GM21737 (cell line): ENCODE measurements at regions not wholly inside any gene's neighbourhood (a gene's known extent, or its start where the extent isn't known, plus 50 kb on each side); places are given as distances from the start of the nearest gene placed in this dataset.
"Not testable (repeated sequence)": the region's sequence is repeated elsewhere in the genome, so short reads cannot be mapped to it uniquely, and the experiment has no call there.

Experiments
- ATAC-seq: cut with Tn5 transposase; IDR thresholded peaks from one replicate; pipeline ENCODE4 v1.9.1; 2021; ENCODE audit warnings: mild to moderate bottlenecking, moderate library complexity; ENCODE audit not compliant: unreplicated experiment

DNA sequence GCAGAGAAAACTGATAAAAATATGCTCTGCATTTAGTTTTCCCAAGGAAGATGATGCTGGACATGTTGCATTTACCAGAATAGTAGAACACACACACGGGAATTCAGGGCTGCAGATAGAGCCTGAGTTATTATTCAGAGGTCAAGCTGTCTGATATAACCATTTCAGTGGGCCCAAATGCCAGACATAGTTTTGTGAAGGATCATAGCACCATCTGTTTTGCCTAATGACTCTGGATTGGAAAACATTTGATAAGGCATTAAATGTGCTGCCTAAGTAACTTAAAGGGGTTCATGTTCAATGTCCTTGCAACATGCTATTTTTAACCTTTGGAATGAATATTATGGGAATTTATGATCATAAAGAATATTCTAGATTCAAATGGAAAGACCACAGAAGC, 666.2 kb downstream of the PRIM2 start:
- not testable (repeated sequence) for ATAC-seq

DNA sequence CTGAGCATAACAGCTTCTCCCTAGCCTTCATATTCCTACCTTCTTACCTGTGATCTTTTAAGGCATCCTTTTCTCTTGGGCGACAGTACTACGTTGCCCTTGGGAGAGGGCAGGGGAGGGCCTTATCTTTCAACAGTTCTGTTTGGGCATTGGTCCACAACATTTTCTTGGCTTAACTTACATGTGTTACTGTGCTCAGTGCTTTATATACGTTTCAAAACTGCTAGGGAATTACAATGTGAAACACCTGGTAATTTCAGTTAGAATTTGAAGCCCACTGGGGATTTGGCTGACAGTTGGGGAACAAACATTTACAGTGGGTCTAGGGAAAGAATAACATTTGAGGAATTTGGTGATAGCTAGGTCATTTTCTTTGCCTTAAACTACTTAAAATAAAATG, 667.1 kb downstream of the PRIM2 start:
- not testable (repeated sequence) for ATAC-seq

DNA sequence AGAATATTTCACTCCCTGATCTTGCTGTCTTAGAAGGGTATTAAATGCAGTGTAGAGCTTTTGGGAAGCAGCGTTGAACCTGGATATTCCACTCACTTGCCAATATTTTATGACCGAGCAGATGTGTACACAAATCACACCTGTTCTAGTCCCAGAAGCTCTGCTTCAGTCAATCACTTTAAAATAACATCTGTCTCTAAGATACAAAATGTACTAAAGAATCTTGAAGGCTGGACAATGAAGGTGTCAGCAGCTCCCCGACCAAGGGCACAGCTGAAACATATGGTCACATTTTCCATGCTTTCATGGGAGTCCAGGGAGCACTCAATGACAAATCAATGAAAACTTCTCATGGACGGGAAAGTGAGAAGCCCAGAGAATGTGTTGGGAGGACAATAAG, 668.3 kb downstream of the PRIM2 start:
- not testable (repeated sequence) for ATAC-seq

DNA sequence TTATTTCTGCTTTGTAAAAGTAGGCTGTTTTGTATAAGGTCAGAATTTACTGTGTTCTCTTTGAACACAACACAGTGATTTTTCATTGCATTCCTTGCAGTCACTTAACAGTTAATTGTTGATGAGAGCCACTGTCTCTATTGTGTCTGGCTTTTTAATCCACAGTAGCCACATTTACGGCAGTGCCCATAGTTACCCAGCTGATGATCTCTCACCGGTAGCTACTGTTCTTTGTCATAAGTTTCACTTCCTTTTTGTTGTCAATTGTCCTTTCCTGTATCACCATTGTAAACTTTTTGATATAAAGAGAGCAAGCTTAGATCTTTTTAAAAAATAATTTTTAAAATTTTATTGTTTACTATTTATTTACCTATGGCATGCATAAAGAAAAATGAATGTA, 669.2 kb downstream of the PRIM2 start:
- peak; percentile 98 for ATAC-seq

DNA sequence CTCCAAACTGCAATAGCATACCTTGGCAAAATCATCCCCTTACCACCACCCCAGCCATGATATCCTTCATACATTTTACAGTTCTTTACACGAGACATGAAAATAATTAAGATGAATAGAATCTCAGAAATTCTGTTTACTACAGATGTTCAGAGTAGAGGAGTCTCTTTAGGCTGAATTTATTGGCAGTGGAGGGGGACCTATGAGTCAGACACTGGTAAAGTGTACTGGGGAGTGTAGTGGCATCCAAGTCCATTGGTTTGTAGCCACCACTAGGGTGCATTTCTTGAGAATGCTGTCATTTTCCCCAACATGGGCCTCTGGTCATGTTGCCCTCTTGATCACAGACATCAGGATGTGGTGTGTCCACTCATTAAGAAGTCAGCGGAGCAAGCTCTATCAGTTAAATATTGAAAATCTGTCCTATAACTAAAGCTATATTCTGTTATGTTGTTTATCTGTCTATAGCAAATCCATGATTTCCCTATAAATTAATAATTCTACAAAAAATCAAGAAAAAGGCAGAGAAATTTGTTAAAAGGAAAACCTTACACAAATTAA, 672.2 kb downstream of the PRIM2 start:
- ATAC-seq = not testable (repeated sequence)

DNA sequence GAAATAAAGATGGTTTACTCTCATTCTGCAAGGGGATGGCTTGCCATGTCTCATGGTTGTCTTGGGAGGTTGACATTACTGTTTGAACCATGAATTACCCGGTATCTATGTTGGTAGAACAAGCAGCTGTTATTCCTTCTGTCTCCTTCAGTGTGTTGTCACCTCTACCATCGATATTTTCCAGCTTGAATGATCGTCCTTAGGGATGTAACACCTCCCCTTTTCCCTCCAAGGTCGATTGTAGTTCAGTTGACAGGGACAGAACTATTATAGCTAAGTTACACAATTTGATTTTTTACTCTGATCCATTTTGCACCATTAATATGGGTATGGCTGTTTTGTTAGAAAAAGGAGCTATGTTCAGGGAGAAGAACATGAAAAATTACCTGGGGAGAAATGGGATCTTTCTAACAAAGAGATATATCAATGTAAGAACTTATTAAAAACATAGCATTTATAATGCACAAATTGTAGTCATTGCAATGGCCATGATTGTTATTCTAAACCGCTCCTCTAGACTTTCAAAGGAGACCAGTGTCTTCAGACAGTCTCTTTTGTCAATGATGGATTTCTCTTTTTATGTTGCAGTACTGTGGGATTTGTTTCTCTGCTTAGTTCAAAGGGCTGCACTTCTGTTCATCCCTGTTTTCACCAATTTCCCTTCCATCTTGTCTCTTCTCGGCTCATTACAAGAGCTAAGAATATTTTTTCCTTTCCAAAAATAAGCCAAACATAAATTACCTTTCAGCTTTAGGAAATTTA, 681.6 kb downstream of the PRIM2 start:
- not testable (repeated sequence) for ATAC-seq

DNA sequence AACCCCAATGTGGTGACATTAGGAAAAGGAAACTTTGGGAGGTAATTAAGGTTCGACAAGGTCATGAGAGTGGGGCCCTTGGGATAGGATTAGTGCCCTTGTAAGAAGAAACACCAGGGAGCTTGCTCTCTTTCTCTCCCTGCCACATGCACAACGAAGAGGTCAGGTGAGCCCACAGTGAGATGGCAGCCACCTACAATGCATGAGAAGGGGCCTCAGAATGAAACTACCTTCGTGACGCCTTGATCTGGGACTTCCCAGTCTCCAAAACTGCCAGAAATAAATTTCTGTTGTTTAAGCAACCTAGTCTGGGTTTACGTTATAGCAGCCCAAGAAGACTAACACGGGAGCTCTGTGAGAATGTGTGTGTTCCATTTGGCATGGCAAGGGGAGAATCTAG, 682.8 kb downstream of the PRIM2 start:
- not testable (repeated sequence) for ATAC-seq

DNA sequence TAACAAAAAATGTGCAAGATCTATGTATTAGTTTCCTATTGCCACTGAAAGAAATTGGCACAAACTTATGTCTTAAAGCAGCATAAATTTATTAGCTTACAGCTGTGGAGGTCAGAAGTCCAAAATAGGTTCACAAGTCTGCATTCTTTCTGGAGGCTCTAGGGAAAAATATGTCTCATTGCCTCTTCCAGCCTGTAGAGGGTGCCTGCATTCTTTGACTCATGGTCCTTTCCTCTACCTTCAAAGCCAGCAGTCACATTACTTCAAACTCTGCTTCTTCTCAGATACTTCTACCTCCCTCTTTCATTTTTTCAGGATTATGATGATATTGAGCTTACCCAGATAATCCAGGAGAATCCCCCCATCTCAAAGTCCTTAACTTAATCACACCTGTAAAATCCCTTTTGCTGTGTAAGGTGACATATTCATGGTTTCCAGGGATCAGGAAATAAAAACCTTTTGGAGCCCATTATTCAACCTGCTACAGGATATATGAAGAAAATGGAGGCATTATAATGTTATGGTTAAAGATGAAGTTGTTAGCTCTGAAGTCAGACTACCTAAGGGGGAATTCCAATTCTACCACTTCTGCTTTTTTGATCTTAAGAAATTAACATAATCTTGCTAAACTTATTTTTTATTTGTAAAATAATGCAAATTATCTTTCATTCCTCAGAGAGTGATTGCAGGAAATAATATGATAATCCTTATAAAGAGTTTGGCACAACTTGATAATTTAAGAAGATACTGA, 686.2 kb downstream of the PRIM2 start:
- ATAC-seq = not testable (repeated sequence)

DNA sequence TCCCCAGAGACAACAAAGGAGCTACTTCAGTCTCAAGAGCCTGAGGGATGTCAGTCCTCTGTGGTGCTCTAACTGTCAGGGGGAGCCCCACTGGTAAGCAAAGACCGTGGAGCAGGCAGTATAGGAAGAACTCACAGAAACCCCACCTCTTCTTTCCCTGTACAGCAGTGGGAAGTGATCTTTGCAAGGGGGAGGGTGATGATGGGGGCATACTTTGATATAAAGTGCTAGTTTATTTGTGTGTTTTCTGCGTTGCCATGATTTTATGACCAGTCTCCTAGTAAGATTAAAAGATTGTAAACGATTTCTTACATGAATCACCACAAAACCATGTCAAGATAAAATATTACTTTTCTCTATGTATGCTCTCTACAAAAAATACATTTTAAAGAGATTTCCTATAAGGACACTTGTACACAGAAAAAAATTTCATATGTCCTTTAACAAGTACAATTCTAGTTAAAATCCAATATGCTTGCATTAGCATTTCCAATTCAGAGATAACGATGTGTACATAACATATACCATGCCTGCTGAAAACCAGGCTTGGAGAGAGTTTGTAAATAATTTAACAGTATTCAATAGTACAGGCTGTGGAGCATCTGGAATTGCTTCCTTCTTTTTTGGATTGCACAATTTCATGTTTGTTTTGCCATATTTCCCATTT, 690.0 kb downstream of the PRIM2 start:
- not testable (repeated sequence) for ATAC-seq

DNA sequence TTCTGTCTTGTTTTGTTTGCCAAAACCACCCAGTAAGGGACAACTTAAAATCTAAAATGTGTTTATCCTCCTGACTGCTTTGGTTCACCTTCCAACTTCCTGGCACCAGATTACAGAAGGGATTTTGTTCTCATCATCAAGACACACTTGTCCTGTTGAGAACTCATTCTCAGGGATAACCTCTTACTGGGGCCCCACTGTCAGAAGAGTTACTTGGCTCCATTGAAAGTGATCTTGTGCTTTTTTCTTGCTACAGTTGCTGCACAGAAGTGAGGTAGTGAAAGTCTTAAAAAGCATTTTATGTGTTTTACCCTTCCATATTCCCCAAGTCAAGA, 690.5 kb downstream of the PRIM2 start:
- not testable (repeated sequence) for ATAC-seq

DNA sequence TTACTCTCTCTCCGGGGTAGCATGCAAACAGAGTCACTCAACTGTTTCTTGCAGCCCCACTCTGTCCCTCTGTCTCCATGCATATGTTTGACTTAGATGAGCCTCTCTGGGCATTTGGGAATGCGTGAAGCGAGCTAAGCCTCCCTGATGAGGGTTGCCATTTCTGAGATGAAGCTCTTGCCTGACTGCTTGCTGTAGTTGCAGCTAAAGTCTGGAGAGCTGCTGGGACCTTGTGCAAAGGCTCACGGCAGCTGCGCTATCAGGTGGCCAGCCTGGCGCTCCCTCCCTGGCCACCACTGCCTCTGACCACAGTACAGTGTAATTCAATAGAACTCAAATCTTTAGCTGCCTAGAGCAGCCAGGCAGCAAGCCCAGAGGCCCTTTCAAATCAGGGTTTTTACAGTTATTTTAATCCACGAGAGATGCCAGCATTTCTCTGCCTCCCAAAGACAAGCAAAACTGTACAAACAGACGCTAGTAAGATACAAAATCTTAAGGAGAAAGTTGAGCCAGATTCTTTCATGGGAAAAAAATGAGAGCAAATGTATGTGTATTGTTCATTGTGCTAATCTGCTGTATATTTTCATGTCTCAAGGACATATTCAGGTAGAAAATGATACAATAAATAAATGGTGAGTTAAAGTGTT, 694.6 kb downstream of the PRIM2 start:
- not testable (repeated sequence) for ATAC-seq

DNA sequence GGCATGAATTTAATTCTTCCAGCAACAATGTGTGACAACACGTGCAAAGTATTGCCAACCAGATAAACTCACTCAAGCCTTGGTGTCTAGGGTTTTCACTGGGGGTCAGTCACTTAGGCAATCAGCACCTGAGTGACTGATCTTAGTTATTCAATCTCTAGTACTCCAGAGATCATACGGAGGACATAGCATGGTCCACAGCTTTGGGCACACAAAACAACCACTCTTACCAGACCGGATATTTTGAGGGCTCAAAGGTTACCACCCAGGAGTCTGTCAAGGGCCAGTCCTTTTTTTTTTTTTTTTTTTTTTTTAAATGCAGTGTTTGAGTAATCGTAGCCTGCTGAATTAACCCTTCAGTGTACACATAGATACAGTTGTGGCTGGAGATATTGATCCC, 699.2 kb downstream of the PRIM2 start:
- ATAC-seq = not testable (repeated sequence)

DNA sequence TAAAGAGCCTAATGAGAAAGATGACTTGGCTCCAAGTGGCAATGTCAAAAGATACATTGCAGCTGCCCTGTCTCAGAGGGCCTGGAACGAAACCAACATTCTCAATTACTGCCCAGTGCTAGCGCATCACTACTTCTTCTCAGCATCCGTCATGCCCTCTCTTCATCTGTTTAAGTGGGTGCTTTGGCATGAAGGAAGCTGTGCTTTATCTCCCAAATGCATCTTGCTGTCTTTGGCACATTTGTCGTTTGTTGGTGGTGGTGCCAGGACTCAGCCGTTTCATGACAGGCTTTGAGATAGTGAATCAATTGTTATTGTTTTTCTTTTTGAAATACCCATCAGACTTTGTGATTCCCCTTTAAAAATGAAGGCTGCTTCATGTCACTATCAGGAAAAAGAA, 710.8 kb downstream of the PRIM2 start:
- not testable (repeated sequence) for ATAC-seq

DNA sequence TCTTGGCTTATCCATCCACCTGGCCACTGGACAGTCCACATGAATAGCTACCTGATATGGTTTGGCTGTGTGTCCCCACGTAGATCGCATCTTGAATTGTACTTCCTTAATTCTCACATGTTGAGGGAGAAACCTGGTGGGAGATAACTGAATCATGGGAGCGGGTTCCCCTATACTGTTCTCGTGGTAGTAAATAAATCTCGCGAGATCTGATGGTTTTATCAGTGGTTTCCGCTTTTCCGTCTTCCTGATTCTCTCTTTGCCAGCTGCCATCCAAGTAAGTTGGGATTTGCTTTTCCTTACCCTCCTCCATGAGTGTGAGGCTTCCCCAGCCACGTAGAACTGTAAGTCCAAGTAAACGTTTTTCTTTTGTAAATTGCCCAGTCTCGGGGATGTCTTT, 720.8 kb downstream of the PRIM2 start:
- ATAC-seq = not testable (repeated sequence)

DNA sequence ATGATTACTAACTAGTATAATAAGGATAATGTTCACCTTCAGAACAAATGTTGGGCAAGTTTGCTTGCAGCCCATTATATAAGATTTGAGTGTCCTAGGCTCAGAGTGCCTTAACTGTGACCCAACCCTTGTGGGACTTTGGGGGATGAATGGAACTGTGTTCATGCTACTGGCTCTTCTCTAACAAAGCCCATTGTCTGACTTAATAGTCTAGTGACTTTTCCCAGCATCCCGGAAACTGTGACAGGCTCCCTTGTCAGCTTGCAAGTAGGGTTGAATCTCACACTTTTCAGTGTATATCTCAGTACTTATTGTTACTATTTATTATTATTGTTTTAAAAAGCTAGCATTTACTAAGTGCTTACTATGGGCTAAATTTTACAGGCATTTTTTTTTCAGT, 729.2 kb downstream of the PRIM2 start:
- ATAC-seq = not testable (repeated sequence)

DNA sequence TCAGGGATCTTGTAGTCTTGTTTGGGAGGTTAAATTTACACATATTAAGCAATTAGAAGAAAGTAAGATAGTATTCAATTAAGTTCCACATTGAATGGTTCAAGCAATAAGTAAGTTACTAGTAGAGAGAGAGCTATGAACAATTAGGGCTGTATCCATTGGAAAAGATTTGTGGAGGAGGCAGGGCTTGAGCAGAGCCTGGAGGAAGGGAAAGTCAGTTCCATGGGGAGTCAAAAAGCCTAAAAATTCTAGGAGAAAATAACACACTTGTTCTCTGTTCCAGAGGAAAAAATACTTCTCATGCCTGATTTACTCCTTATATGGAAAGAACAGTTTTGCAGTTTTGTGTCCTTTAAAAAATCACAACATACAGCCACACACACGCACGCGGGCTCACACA, 730.0 kb downstream of the PRIM2 start:
- not testable (repeated sequence) for ATAC-seq

DNA sequence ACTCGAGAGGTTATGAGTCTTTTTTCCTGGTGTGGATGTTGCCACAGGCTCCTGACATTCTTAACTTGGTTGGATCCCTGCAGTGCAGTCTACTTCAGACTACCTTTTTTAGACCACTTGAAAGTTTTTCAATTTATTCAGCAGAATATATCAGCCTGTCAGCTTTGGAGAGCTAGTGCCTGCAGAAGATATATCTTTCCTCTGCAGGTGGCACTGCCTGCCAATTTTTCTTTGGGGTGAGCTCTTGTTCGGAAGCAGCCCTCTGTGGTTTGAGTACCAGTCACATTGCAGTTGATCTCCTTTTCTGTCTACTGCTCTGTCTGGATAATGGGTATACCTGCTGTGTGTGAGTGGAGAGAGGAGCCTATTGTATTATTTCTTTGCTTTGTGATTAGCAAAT, 730.4 kb downstream of the PRIM2 start:
- ATAC-seq = not testable (repeated sequence)

DNA sequence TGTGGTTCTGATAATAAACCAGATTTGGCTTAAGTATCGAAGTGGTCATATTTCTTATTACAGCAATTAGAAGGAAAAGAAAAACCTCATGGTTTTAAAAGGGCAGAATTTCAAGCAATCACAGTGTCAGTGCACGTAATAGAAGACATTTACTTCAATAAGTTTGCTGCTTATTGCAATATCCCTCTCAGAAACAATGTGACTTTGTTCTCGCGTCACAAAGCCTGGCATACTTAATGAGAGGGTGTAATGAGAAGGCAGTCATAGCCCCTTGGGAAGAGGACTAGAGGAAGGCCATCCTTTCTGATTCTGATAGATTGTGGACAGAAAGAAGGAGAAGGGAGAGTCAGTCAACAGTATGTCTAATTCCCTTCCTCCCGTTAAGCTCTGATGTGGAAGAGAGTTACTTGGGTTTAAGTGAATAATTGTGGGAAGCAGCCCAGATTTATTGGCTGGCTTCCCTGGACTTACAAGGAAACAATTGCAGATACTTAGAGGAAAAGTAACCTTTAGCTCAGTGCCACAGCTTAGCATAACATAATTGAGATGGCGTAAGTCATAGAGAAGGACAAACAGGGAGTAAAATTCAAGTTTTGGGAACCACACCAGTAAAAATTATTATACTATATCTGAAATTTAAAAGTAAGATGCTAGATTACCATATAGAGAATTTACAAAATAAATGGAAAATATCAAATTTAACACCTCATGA, 738.2 kb downstream of the PRIM2 start:
- not testable (repeated sequence) for ATAC-seq

DNA sequence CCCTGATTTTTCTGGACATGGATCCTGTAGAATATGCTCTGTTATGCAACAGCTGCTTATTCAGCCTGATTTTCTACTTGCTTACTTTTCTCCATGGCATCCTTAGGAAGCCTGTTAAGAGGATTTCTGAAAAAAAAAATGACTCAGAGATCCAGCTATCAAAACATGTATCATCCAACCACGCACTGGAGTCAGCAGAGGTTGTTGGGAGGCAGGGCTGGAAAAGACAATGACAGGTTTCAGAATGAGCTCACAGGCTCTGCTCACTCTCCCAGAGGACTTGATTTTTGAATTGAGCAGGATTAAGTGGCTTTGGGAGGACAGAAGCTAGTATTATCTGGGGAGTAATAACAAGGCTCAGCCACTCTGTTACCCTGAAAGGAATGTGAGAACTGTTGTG, 742.3 kb downstream of the PRIM2 start:
- not testable (repeated sequence) for ATAC-seq

DNA sequence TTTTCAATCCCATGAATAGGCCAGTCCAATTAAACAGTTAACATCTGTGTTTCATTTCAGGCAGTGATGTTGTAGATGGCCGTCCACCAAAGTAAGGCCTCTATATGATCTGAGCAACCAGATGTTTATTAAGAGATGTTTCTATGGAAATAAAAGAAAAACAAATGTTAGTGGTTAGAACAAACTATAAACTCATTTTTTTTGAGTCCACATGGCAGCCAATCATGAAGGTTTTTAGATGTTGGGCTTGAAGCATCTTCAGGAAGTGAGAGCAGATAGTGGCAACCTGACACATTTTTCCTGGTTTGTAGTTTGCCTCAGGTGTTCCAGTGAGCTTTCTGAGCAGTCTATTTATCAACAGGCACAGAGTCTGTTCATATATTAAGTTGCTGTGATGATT, 746.1 kb downstream of the PRIM2 start:
- ATAC-seq = not testable (repeated sequence)
